HG03442 (cell line): ENCODE measurements at regions not wholly inside any gene's neighbourhood (a gene's known extent, or its start where the extent isn't known, plus 50 kb on each side); places are given as distances from the start of the nearest gene placed in this dataset.

Experiments used
- ATAC-seq: cut with Tn5 transposase; IDR thresholded peaks from one replicate; pipeline ENCODE4 v1.9.1; 2021; ENCODE audit warnings: mild to moderate bottlenecking, moderate library complexity; ENCODE audit not compliant: unreplicated experiment

- no peak for ATAC-seq
Measured at GRCh38 chr3:72381584-72381983, 466.7 kb downstream of the SHQ1 start.

GRCh38 chr3:72380711-72381493, 467.3 kb downstream of the SHQ1 start:
- ATAC-seq, result no peak

- no peak for ATAC-seq
Measured at GRCh38 chr3:72380193-72380592, 468.1 kb downstream of the SHQ1 start.

- ATAC-seq, result no peak
Measured at GRCh38 chr3:72379500-72380187, 468.6 kb downstream of the SHQ1 start.

- ATAC-seq, result no peak
Measured at GRCh38 chr3:72378287-72378686, 470.0 kb downstream of the SHQ1 start.

- no peak for ATAC-seq
Measured at GRCh38 chr3:72376956-72377710, 471.1 kb downstream of the SHQ1 start.

- ATAC-seq, result peak; percentile 61
Measured at GRCh38 chr3:72375237-72376076, 472.8 kb downstream of the SHQ1 start.

- ATAC-seq, result no peak
Measured at GRCh38 chr3:72373139-72373538, 475.1 kb downstream of the SHQ1 start.

- ATAC-seq, result no peak
Measured at GRCh38 chr3:72372161-72372560, 476.1 kb downstream of the SHQ1 start.

- no peak for ATAC-seq
Measured at GRCh38 chr3:72371431-72371830, 476.8 kb downstream of the SHQ1 start.

GRCh38 chr3:72370947-72371346, 477.3 kb downstream of the SHQ1 start:
- no peak for ATAC-seq

GRCh38 chr3:72369681-72370080, 478.6 kb downstream of the SHQ1 start:
- no peak for ATAC-seq

GRCh38 chr3:72368331-72368975, 479.8 kb downstream of the SHQ1 start:
- no peak for ATAC-seq

GRCh38 chr3:72361990-72362389, 486.3 kb downstream of the SHQ1 start:
- ATAC-seq, result no peak

- no peak for ATAC-seq
Measured at GRCh38 chr3:72359743-72360142, 488.5 kb downstream of the SHQ1 start.

GRCh38 chr3:72355168-72355567, 493.1 kb downstream of the SHQ1 start:
- no peak for ATAC-seq

GRCh38 chr3:72354486-72354885, 493.8 kb downstream of the SHQ1 start:
- no peak for ATAC-seq

- no peak for ATAC-seq
Measured at GRCh38 chr3:72353236-72354128, 494.8 kb downstream of the SHQ1 start.

GRCh38 chr3:72352176-72352575, 496.1 kb downstream of the SHQ1 start:
- ATAC-seq, result no peak
